Glomerular endothelial cell (primary cell): ENCODE measurements at regions not wholly inside any gene's neighbourhood (a gene's known extent, or its start where the extent isn't known, plus 50 kb on each side); places are given as distances from the start of the nearest gene placed in this dataset.
A peak's percentile ranks its signal among the peaks of the same experiment; 100 is the strongest.

Experiments used
- DNase-seq: peaks from one replicate; pipeline ENCODE4 v3.0.0-alpha.2; 2011; ENCODE audit warnings: low read depth, low spot score; ENCODE audit errors: extremely low read depth

- DNase-seq: peak; percentile 34
Measured at GRCh38 chr18:75358928-75359327, 68.6 kb downstream of the SMIM21 start.

DNA sequence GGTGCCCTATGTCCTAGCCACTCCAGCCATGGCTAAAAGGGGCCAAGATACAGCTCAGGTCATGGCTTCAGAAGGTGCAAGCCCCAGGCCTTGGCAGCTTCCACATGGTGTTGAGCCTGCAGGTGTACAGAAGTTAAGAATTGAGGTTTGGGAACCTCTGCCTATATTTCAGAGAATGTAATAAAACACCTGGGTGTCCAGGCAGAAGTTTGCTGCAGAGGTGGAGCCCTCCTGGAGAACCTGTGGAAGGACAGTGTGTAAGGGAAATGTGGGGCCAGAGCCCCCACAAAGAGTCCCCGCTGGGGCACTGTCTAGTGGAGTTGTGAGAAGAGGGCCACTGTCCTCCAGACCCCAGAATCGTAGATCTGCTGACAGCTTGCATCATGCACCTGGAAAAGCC, 74.1 kb downstream of the SMIM21 start:
- DNase-seq: no peak

DNA sequence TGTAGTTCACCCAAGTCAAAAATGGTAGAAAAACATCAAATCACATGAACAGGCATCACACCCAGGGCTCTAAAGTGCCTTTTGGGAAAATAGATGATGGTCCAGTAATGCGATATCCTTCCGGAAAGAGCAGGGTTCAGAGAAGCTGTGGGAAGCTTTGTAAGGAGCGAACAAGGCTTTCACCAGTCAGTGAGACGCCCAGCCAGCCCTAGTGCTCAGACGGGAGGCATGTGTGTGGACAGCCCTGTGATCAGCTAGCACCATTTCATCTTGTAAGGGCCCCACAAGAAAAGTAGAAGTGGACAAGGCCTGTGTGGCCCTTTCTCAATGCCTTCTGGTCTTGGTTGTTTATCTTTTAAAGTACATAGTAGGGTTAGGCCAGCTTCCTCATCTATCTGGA, 76.1 kb downstream of the SMIM21 start:
- no peak for DNase-seq

DNA sequence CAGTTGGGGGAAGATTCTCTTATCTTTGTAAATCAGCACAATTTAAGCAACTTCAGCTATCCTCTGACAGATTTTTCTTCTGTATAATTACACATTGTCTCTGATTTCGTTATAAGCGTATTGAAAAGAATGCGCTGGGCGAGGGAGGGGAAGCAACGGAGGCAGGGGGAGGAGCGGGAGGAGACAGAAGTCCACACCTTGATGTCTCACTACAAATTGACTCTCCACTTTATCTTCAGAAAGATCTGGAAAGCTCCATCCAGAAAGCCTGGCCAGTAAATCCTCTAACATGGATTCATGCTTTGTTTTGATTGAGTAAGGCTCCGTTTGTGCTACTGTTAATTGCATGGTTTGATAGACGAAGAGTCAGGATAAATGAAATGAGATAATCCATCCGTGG, 76.6 kb downstream of the SMIM21 start:
- DNase-seq: no peak

- DNase-seq: no peak
Measured at GRCh38 chr18:75350512-75350839, 77.0 kb downstream of the SMIM21 start.

GRCh38 chr18:75349668-75350511, 77.6 kb downstream of the SMIM21 start:
- DNase-seq: no peak

- DNase-seq: no peak
Measured at GRCh38 chr18:75346671-75347070, 80.8 kb downstream of the SMIM21 start.

DNA sequence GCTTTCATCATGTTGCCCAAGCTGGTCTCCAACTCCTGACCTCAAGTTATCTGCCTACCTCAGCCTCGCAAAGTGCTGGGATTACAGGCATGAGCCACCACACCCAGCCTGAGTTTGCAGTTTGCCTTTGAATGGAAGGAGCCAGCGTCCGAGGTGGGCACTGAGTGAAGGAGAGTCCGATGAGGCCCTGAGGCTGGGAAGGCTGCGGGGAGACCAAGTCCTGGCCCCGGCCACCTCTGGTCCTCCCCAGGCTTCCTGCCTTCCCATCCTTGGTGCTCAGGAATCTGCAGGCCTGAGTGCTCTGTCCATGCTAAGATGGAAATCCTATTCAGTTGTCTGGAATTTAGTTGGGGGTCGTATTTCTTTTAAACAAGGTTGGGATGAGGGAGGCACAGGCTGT, 82.9 kb downstream of the SMIM21 start:
- no peak for DNase-seq

GRCh38 chr18:75344161-75344560, 83.3 kb downstream of the SMIM21 start:
- no peak for DNase-seq

DNA sequence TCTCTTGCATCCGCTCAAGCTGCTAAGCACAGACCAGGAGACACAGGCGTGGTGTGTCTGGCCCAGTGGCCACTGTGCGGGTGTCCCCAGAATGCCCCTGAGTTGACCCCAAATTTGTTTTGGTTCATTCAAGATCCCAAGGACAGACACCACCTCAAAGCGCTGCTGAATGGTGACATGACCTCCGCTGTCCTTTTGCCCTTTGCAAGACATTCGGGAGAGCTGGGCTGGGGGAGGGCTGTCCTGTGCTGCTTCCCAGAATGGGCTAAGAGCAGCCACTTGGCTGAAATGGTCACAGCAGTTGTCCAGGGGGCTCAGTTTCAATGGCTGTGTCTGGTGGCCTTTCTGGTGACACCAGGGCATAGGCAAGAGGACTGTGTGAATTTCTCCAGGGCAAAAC, 84.1 kb downstream of the SMIM21 start:
- no peak for DNase-seq

DNA sequence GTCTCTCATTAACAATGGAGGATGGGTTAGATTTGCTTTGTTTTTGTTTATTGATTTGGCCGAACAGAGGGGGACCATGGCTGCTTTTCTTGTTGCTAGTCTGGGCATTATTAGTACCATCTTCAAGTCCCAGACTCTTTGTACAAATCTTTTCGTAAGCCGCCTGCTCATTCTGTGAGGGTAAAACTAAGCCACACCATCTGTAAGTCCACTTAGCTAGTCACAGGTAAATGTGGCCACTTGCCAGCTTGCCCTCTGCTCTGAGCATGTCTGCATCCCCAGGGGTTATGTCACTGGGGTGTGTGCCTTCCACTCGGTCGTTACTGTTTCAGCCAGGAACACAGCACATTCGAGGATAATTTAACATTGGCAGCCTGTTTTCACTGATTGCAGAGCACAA, 85.6 kb downstream of the SMIM21 start:
- no peak for DNase-seq

- no peak for DNase-seq
Measured at GRCh38 chr18:75341267-75341666, 86.2 kb downstream of the SMIM21 start.

- DNase-seq: no peak
Measured at GRCh38 chr18:75339936-75340605, 87.4 kb downstream of the SMIM21 start.
